Retina (tissue), 1 donor: ENCODE measurements at regions not wholly inside any gene's neighbourhood (a gene's known extent, or its start where the extent isn't known, plus 50 kb on each side); places are given as distances from the start of the nearest gene placed in this dataset.
"Not testable (repeated sequence)": the region's sequence is repeated elsewhere in the genome, so short reads cannot be mapped to it uniquely, and the experiment has no call there.

Source experiments
- DNase-seq: peaks from one replicate; pipeline ENCODE4 v3.0.0-alpha.2; 2016

GRCh38 chr6:137811121-137811915, 55.7 kb upstream of the TNFAIP3 start:
- DNase-seq, result no peak

- DNase-seq, result no peak
Measured at GRCh38 chr6:137811916-137812553, 55.0 kb upstream of the TNFAIP3 start.

- no peak for DNase-seq
Measured at GRCh38 chr6:137813308-137813970, 53.6 kb upstream of the TNFAIP3 start.

- not testable (repeated sequence) for DNase-seq
Measured at GRCh38 chr6:137814030-137814429, 53.0 kb upstream of the TNFAIP3 start.

- DNase-seq, result no peak
Measured at GRCh38 chr6:137815692-137816091, 51.4 kb upstream of the TNFAIP3 start.

- DNase-seq, result no peak
Measured at GRCh38 chr6:137816133-137816579, 50.9 kb upstream of the TNFAIP3 start.

GRCh38 chr6:137816688-137817618, 50.1 kb upstream of the TNFAIP3 start:
- DNase-seq, result no peak
